ENCODE measurements at regions not wholly inside any gene's neighbourhood (a gene's known extent, or its start where the extent isn't known, plus 50 kb on each side); places are given as distances from the start of the nearest gene placed in this dataset.

GRCh38 chr11:101188173-101188572, 58.6 kb upstream of the PGR start:
- FAIRE-seq (no peak), DNase-seq (ENCODE audit: low read depth, low spot score) (no peak)
- H2AFZ ChIP-seq (ENCODE audit: low read depth, low read length) = no peak overlapping the region
- no peak overlapping the region for H3K4me3 ChIP-seq (replicated peaks in 1 of 3; ENCODE audit: insufficient read depth in 1 of 3, low read depth in 1 of 3, low read length in 3 of 3)
- no TSS peak for BruUV-seq (replicated peaks)
- no peak overlapping the region for H3K4me2 ChIP-seq (ENCODE audit: insufficient read depth, low read length)
- intact Hi-C loops (cut with micrococcal nuclease) (no loop called here), dilution Hi-C loops (cut with MboI; ENCODE audit: extremely low pct_ligation_motif_present, low sequenced_read_pairs) (no loop called here)
- no peaks in the 10 kb centered on the region for H3K4me1 ChIP-seq (ENCODE audit: control insufficient read depth, extremely low read depth, insufficient read depth, low read length)
- H3K27me3 ChIP-seq (ENCODE audit: control insufficient read depth in 2 of 2, insufficient read depth in 2 of 2, low read length in 2 of 2) = no peaks in the 10 kb centered on the region
- TF ChIP-seq JUN (IDR thresholded peaks at IDR 0.05; ENCODE audit: borderline replicate concordance, insufficient read depth, insufficient read length, low read depth) (no peak), CTCF (IDR thresholded peaks at IDR 0.05; ENCODE audit: extremely low read depth in 1 of 2, insufficient read depth in 1 of 2, low read depth in 1 of 2, low read length in 2 of 2) (no peak), MYC (IDR thresholded peaks at IDR 0.05; ENCODE audit: low read depth, low read length) (no peak), POLR2AphosphoS5 (IDR thresholded peaks at IDR 0.05; ENCODE audit: insufficient read depth, low read depth, low read length) (no peak), MAX (IDR thresholded peaks at IDR 0.05; ENCODE audit: insufficient read depth, insufficient read length) (no peak), EZH2 (IDR thresholded peaks at IDR 0.05; ENCODE audit: borderline replicate concordance, low read depth, low read length, severe bottlenecking) (no peak), GATA2 (IDR thresholded peaks at IDR 0.05; ENCODE audit: insufficient read depth, insufficient read length, low read depth, low read length) (no peak), POLR2A (IDR thresholded peaks at IDR 0.05; ENCODE audit: low read depth, low read length) (no peak), FOS (IDR thresholded peaks at IDR 0.05; ENCODE audit: borderline replicate concordance, insufficient read depth, low read length) (no peak)
- no peak overlapping the region for H3K27ac ChIP-seq (ENCODE audit: insufficient read depth, low read depth, low read length)
- ChIA-PET CTCF (no interaction called here), POLR2A (no interaction called here)
- H3K9me1 ChIP-seq (replicated peaks; ENCODE audit: control insufficient read depth, extremely low read depth, insufficient read depth, low read length) = no peaks in the 10 kb centered on the region
- H3K9ac ChIP-seq (replicated peaks; ENCODE audit: extremely low read depth, insufficient read depth, low read length) = no peak overlapping the region
- no peaks in the 10 kb centered on the region for H3K79me2 ChIP-seq (ENCODE audit: control insufficient read depth, insufficient read depth, low read length)
- H4K20me1 ChIP-seq (replicated peaks; ENCODE audit: control insufficient read depth, extremely low read depth, insufficient read depth, low read length) = no peaks in the 10 kb centered on the region
- peaks cover 2% of the 10 kb centered on the region for H3K9me3 ChIP-seq (replicated peaks; ENCODE audit: control insufficient read depth, insufficient read depth, low read length)
- no peaks in the 10 kb centered on the region for H3K36me3 ChIP-seq (ENCODE audit: control insufficient read depth in 2 of 2, extremely low read depth in 1 of 2, insufficient read depth in 2 of 2, low read length in 2 of 2)
